ENCODE measurements at regions not wholly inside any gene's neighbourhood (a gene's known extent, or its start where the extent isn't known, plus 50 kb on each side); places are given as distances from the start of the nearest gene placed in this dataset.

DNA sequence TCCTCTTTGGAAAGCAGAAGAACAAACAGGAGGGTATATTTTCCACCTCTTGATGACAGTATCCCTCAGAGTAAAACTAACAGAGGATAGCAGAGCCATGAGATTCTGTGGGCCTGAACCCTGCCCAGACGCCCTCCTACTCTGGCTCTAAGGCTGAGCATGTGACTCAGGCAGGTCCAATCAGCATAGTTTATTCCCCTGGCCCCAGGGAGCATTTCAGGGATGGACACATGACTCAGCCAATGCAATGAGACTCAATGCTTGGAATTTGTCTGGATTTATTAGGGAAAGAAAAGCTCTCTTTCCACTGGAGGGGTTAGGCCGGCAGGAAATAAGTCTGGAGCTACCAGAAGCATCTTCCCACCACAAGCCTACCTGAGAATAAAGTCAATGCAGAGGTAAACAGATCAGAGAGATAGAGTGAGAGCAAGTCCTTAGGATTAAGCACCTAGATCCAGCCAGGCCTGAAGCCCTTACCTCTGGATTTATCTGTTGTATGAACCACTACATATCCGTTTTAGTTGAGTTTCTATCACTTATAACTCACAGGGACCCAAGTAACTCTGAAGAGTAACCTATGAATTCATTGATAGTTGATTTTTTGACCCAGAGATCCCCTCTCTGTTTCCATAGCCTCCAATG, 68.2 kb upstream of the EYA2 start:
- Histone ChIP-seq H3K9ac (ENCODE audit: low read length in 3 of 3) (no peak overlapping the region), H3K4me3 (ENCODE audit: low read length in 3 of 3) (no peak overlapping the region), H3K9me3 (ENCODE audit: control insufficient read depth in 2 of 3, insufficient read depth in 1 of 3, low read length in 3 of 3) (peaks cover 0 to 6% (median 0%) of the 10 kb centered on the region in 3 donors), H3K36me3 (ENCODE audit: control insufficient read depth in 2 of 3, insufficient read depth in 3 of 3, low read length in 3 of 3) (no peaks in the 10 kb centered on the region), H3K27ac (ENCODE audit: low read depth in 2 of 2, low read length in 2 of 2) (no peak overlapping the region), H3K27me3 (ENCODE audit: control insufficient read depth, insufficient read depth, low read length) (no peaks in the 10 kb centered on the region), H3K4me1 (ENCODE audit: control insufficient read depth in 2 of 3, insufficient read depth in 2 of 3, low read depth in 1 of 3, low read length in 3 of 3) (peaks cover 0 to 8% (median 3%) of the 10 kb centered on the region in 3 donors)
- TF ChIP-seq, protein P1, sequence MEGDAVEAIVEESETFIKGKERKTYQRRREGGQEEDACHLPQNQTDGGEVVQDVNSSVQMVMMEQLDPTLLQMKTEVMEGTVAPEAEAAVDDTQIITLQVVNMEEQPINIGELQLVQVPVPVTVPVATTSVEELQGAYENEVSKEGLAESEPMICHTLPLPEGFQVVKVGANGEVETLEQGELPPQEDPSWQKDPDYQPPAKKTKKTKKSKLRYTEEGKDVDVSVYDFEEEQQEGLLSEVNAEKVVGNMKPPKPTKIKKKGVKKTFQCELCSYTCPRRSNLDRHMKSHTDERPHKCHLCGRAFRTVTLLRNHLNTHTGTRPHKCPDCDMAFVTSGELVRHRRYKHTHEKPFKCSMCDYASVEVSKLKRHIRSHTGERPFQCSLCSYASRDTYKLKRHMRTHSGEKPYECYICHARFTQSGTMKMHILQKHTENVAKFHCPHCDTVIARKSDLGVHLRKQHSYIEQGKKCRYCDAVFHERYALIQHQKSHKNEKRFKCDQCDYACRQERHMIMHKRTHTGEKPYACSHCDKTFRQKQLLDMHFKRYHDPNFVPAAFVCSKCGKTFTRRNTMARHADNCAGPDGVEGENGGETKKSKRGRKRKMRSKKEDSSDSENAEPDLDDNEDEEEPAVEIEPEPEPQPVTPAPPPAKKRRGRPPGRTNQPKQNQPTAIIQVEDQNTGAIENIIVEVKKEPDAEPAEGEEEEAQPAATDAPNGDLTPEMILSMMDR (IDR thresholded peaks at IDR 0.05; ENCODE audit: borderline replicate concordance, extremely low read depth, insufficient read depth), result no peak
- intact Hi-C loops (cut with DNase I), result no loop called here
- no peak for DNase-seq
- FAIRE-seq, result no peak

GRCh38 chr20:46827718-46828458, 66.8 kb upstream of the EYA2 start:
- FAIRE-seq (no peak), DNase-seq (no peak)
- no peaks in the 10 kb centered on the region for H3K36me3 ChIP-seq (ENCODE audit: control insufficient read depth in 2 of 3, insufficient read depth in 3 of 3, low read length in 3 of 3)
- H3K9ac ChIP-seq (ENCODE audit: low read length in 3 of 3), result no peak overlapping the region
- no peaks in the 10 kb centered on the region for H3K27me3 ChIP-seq (ENCODE audit: control insufficient read depth, insufficient read depth, low read length)
- peaks cover 0 to 12% (median 0%) of the 10 kb centered on the region in 3 donors for H3K9me3 ChIP-seq (ENCODE audit: control insufficient read depth in 2 of 3, insufficient read depth in 1 of 3, low read length in 3 of 3)
- TF ChIP-seq, protein P1 (IDR thresholded peaks at IDR 0.05; ENCODE audit: borderline replicate concordance, extremely low read depth, insufficient read depth), result no peak
- peaks cover 0 to 5% (median 3%) of the 10 kb centered on the region in 3 donors for H3K4me1 ChIP-seq (ENCODE audit: control insufficient read depth in 2 of 3, insufficient read depth in 2 of 3, low read depth in 1 of 3, low read length in 3 of 3)
- intact Hi-C loops (cut with DNase I), result no loop called here
- H3K27ac ChIP-seq (ENCODE audit: low read depth in 2 of 2, low read length in 2 of 2), result no peak overlapping the region
- no peak overlapping the region for H3K4me3 ChIP-seq (ENCODE audit: low read length in 3 of 3)

DNA sequence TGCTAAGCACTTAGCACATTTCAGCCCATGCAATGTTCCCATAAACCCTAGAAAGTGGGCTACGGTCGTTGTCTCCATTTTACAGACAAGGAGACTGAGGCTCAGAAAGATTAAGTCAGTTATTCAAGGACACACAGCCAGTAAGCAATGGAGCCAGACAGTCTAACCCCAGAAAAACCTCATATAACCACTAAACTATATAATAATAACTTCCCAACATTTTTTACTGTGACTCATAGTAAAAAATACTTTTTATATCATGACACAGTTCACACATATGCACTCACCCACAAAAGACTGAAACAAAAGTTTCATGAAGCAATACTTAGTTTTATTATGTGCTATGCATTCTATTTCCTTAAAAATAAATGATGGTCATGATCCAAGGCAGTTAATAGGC, 66.2 kb upstream of the EYA2 start:
- no peaks in the 10 kb centered on the region for H3K36me3 ChIP-seq (ENCODE audit: control insufficient read depth in 2 of 3, insufficient read depth in 3 of 3, low read length in 3 of 3)
- no peak overlapping the region for H3K27ac ChIP-seq (ENCODE audit: low read depth in 2 of 2, low read length in 2 of 2)
- H3K9ac ChIP-seq (ENCODE audit: low read length in 3 of 3), result no peak overlapping the region
- no peaks in the 10 kb centered on the region for H3K27me3 ChIP-seq (ENCODE audit: control insufficient read depth, insufficient read depth, low read length)
- no peak for DNase-seq
- peaks cover 0 to 12% (median 0%) of the 10 kb centered on the region in 3 donors for H3K9me3 ChIP-seq (ENCODE audit: control insufficient read depth in 2 of 3, insufficient read depth in 1 of 3, low read length in 3 of 3)
- no peak overlapping the region for H3K4me3 ChIP-seq (ENCODE audit: low read length in 3 of 3)
- TF ChIP-seq, protein P1 (IDR thresholded peaks at IDR 0.05; ENCODE audit: borderline replicate concordance, extremely low read depth, insufficient read depth), result no peak
- peaks cover 0 to 4% (median 3%) of the 10 kb centered on the region in 3 donors for H3K4me1 ChIP-seq (ENCODE audit: control insufficient read depth in 2 of 3, insufficient read depth in 2 of 3, low read depth in 1 of 3, low read length in 3 of 3)
- intact Hi-C loops (cut with DNase I), result no loop called here
- no peak for FAIRE-seq

Data from kidney (tissue), 13 donors.